H1 (cell line): ENCODE measurements at regions not wholly inside any gene's neighbourhood (a gene's known extent, or its start where the extent isn't known, plus 50 kb on each side); places are given as distances from the start of the nearest gene placed in this dataset.

ENCODE experiments used
- CTCF ChIA-PET: fragments of 300-600 bp; sonication (Branson Sonifier 250); formaldehyde crosslinking; loops from one replicate; lab custom pipeline; 2021; ENCODE audit not compliant: partially characterized antibody; lab: Charles Lee
- POLR2A ChIA-PET: fragments of 300-600 bp; sonication (Branson Sonifier 250); formaldehyde crosslinking; loops from one replicate; lab custom pipeline; 2021; ENCODE audit warnings: inconsistent platforms; ENCODE audit not compliant: partially characterized antibody; lab: Charles Lee
- DNase-seq, 2 experiments: peaks; one replicate each; pipeline versions ENCODE4 v3.0.0 to v3.0.0-alpha.2; 2010 to 2022; ENCODE audit warnings: low spot score in 2 of 2, low read depth in 1 of 2, mixed read lengths in 1 of 2
- FAIRE-seq: peaks from 2 replicates; lab custom pipeline; 2011; peaks lifted over from hg19 to GRCh38; lab: Jason Lieb, UNC
- H2AFZ ChIP-seq: 2 replicates; pipeline ENCODE4 v1.8.1; 2012; ENCODE audit warnings: low read length, inconsistent platforms
- H2AK5ac ChIP-seq: 2 replicates; pipeline ENCODE4 v1.6.1; 2013; ENCODE audit warnings: low read depth, low read length
- H2BK120ac ChIP-seq: replicated peaks from 2 replicates; pipeline ENCODE3; 2013; ENCODE audit warnings: low read depth, low read length, inconsistent platforms
- H2BK12ac ChIP-seq: 2 replicates; pipeline ENCODE4 v1.6.1; 2013; ENCODE audit warnings: low read depth, low read length
- H2BK15ac ChIP-seq: 2 replicates; pipeline ENCODE4 v1.6.1; 2013; ENCODE audit warnings: low read length
- H2BK20ac ChIP-seq: 2 replicates; pipeline ENCODE4 v1.6.1; 2013; ENCODE audit warnings: low read length
- H2BK5ac ChIP-seq: 2 replicates; pipeline ENCODE4 v1.6.1; 2013; ENCODE audit warnings: low read depth, low read length
- H3K14ac ChIP-seq: 2 replicates; pipeline ENCODE4 v1.6.1; 2013; ENCODE audit warnings: inconsistent platforms; ENCODE audit not compliant: insufficient read length
- H3K18ac ChIP-seq: 2 replicates; pipeline ENCODE4 v1.6.1; 2013; ENCODE audit warnings: low read length; ENCODE audit errors: extremely low read depth
- H3K23ac ChIP-seq: 2 replicates; pipeline ENCODE4 v1.6.1; 2013; ENCODE audit warnings: inconsistent platforms; ENCODE audit not compliant: insufficient read length
- H3K23me2 ChIP-seq: 2 replicates; pipeline ENCODE4 v1.6.1; 2013; ENCODE audit warnings: low read depth, low read length
- H3K27ac ChIP-seq: 2 replicates; pipeline ENCODE4 v1.6.1; 2011; ENCODE audit warnings: low read depth, low read length, inconsistent platforms
- H3K27me3 ChIP-seq, 4 experiments: replicated peaks in 1 of 4; 1 replicate in 1 of 4; 2 replicates in 3 of 4; pipeline versions ENCODE4 v1.6.1 to v1.8.1; 2011 to 2013; ENCODE audit warnings: low read length in 3 of 4, mild to moderate bottlenecking in 3 of 4, inconsistent platforms in 2 of 4, mixed read lengths in 2 of 4, moderate library complexity in 1 of 4; ENCODE audit not compliant: control insufficient read depth in 3 of 4, insufficient read depth in 3 of 4; ENCODE audit errors: extremely low read depth in 1 of 4
- H3K36me3 ChIP-seq, 4 experiments: 2 replicates each; pipeline versions ENCODE4 v1.6.1 to v1.8.1; 2011 to 2013; ENCODE audit warnings: mild to moderate bottlenecking in 4 of 4, low read length in 3 of 4, moderate library complexity in 2 of 4, control low read depth in 1 of 4, inconsistent platforms in 1 of 4; ENCODE audit not compliant: insufficient read depth in 4 of 4, control insufficient read depth in 2 of 4
- H3K4ac ChIP-seq: replicated peaks from 2 replicates; pipeline ENCODE3; 2013; ENCODE audit warnings: low read length, low read depth, mixed read lengths, inconsistent platforms; ENCODE audit not compliant: insufficient read length
- H3K4me1 ChIP-seq, 4 experiments: replicated peaks in 1 of 4; 1 replicate in 1 of 4; 2 replicates in 3 of 4; pipeline versions ENCODE4 v1.6.1 to v1.8.1; 2011 to 2013; ENCODE audit warnings: low read length in 3 of 4, inconsistent platforms in 2 of 4, mixed read lengths in 1 of 4; ENCODE audit not compliant: insufficient read depth in 4 of 4, control insufficient read depth in 3 of 4
- H3K4me2 ChIP-seq, 2 experiments: 2 replicates each; pipeline versions ENCODE4 v1.6.1 to v1.8.1; 2011 to 2013; ENCODE audit warnings: low read depth in 2 of 2, low read length in 2 of 2, control low read depth in 1 of 2, inconsistent platforms in 1 of 2, mild to moderate bottlenecking in 1 of 2; ENCODE audit not compliant: insufficient read depth in 1 of 2
- H3K4me3 ChIP-seq, 4 experiments: fragments of 200-600, 300-600 bp in 1 of 4; sonication (generic), shearing (Covaris generic), sonication (Bioruptor Twin) in 1 of 4; 2 replicates each; pipeline versions ENCODE4 v1.5.1 to v1.8.1; 2011 to 2016; ENCODE audit warnings: low read length in 4 of 4, low read depth in 3 of 4, control low read depth in 2 of 4, inconsistent platforms in 2 of 4, mild to moderate bottlenecking in 2 of 4, mixed read lengths in 1 of 4, moderate library complexity in 1 of 4; ENCODE audit not compliant: insufficient read depth in 2 of 4; ENCODE audit errors: extremely low read depth in 1 of 4
- H3K56ac ChIP-seq: replicated peaks from 2 replicates; pipeline ENCODE3; 2013; ENCODE audit warnings: low read depth, mild to moderate bottlenecking, mixed read lengths, low read length, inconsistent platforms; ENCODE audit not compliant: insufficient read length
- H3K79me1 ChIP-seq: 2 replicates; pipeline ENCODE4 v1.6.1; 2013; ENCODE audit warnings: low read depth, low read length, control low read depth
- H3K79me2 ChIP-seq, 2 experiments: 2 replicates each; pipeline versions ENCODE4 v1.6.1 to v1.8.1; 2012 to 2013; ENCODE audit warnings: low read length in 2 of 2, mild to moderate bottlenecking in 2 of 2, inconsistent platforms in 1 of 2; ENCODE audit not compliant: insufficient read depth in 2 of 2, control insufficient read depth in 1 of 2
- H3K9ac ChIP-seq, 4 experiments: replicated peaks in 1 of 4; 1 replicate in 1 of 4; 2 replicates in 3 of 4; pipeline versions ENCODE4 v1.6.1 to v1.8.1; 2011 to 2013; ENCODE audit warnings: low read depth in 3 of 4, low read length in 3 of 4, control low read depth in 2 of 4, mild to moderate bottlenecking in 2 of 4, moderate library complexity in 2 of 4, inconsistent platforms in 1 of 4; ENCODE audit errors: extremely low read depth in 1 of 4
- H3K9me3 ChIP-seq, 2 experiments: 2 replicates each; pipeline versions ENCODE4 v1.6.1 to v1.8.1; 2012 to 2013; ENCODE audit warnings: mild to moderate bottlenecking in 2 of 2, moderate library complexity in 2 of 2, control low read depth in 1 of 2, inconsistent platforms in 1 of 2, low read depth in 1 of 2, low read length in 1 of 2, mixed read lengths in 1 of 2; ENCODE audit not compliant: insufficient read depth in 2 of 2
- H4K20me1 ChIP-seq, 2 experiments: replicated peaks in 1 of 2; 2 replicates each; pipeline versions ENCODE3 to v1.8.1; 2011 to 2013; ENCODE audit warnings: inconsistent platforms in 2 of 2, low read length in 2 of 2, mild to moderate bottlenecking in 1 of 2; ENCODE audit not compliant: insufficient read depth in 2 of 2, control insufficient read depth in 1 of 2
- H4K5ac ChIP-seq: 2 replicates; pipeline ENCODE4 v1.6.1; 2013; ENCODE audit warnings: low read length, low read depth, mixed read lengths, inconsistent platforms; ENCODE audit not compliant: insufficient read length
- H4K8ac ChIP-seq: 2 replicates; pipeline ENCODE4 v1.8.0; 2013; ENCODE audit warnings: mild to moderate bottlenecking, moderate library complexity, low read length, inconsistent platforms; ENCODE audit not compliant: insufficient read depth; ENCODE audit errors: extremely low read depth
- H4K91ac ChIP-seq: replicated peaks from 2 replicates; pipeline ENCODE3; 2013; ENCODE audit warnings: low read length, mixed read lengths, inconsistent platforms; ENCODE audit not compliant: insufficient read length
- CBX8 ChIP-seq: fragments of 300-800, 300-1000 bp; sonication (generic); IDR thresholded peaks from 2 replicates; pipeline ENCODE4 v1.7.1; 2016; ENCODE audit warnings: low read depth, low read length, borderline replicate concordance
- E2F6 ChIP-seq: IDR thresholded peaks from 2 replicates; pipeline ENCODE4 v1.6.1; 2012; ENCODE audit warnings: inconsistent platforms
- JUND ChIP-seq: IDR thresholded peaks from 2 replicates; pipeline ENCODE4 v1.6.1; 2011; ENCODE audit warnings: mild to moderate bottlenecking, improper control_type of control experiment, low read length
- NANOG ChIP-seq: IDR thresholded peaks from 2 replicates; pipeline ENCODE4 v1.6.1; 2011; ENCODE audit warnings: low read length, low read depth, mild to moderate bottlenecking, inconsistent platforms; ENCODE audit not compliant: insufficient read depth, poor library complexity, severe bottlenecking
- PHF8 ChIP-seq: fragments of 200-600 bp; sonication (generic); conservative IDR thresholded peaks from 2 replicates; pipeline ENCODE4 v1.7.1; 2012; ENCODE audit warnings: low read depth, mild to moderate bottlenecking, inconsistent platforms, low read length, moderate library complexity
- RAD21 ChIP-seq, 2 experiments: IDR thresholded peaks in 1 of 2; conservative IDR thresholded peaks in 1 of 2; 2 replicates each; pipeline ENCODE4 v1.6.1; 2011; ENCODE audit warnings: low read depth in 2 of 2, low read length in 2 of 2, improper control_type of control experiment in 1 of 2, inconsistent platforms in 1 of 2, mild to moderate bottlenecking in 1 of 2, moderate library complexity in 1 of 2
- SIRT6 ChIP-seq: IDR thresholded peaks from one replicate; pipeline ENCODE4 v1.7.1; 2012; ENCODE audit warnings: low read length, inconsistent platforms
- SUZ12 ChIP-seq: fragments of 200-600 bp; sonication (generic); IDR thresholded peaks from 2 replicates; pipeline ENCODE4 v1.6.1; 2012; ENCODE audit warnings: mild to moderate bottlenecking, inconsistent platforms, low read length, moderate library complexity, mixed read lengths
- TCF12 ChIP-seq: IDR thresholded peaks from 2 replicates; pipeline ENCODE4 v1.6.1; 2011; ENCODE audit warnings: low read depth, mild to moderate bottlenecking, low read length
- TEAD4 ChIP-seq: IDR thresholded peaks from 2 replicates; pipeline ENCODE4 v1.6.1; 2012; ENCODE audit warnings: low read depth, low read length, inconsistent platforms, mixed read lengths
- WGBS, 2 experiments: shearing (Covaris generic) in 1 of 2; methylation state at CpG; one replicate each; pipeline versions ENCODE4 v1.1.6 to v1.1.7; 2013 to 2015; ENCODE audit warnings: low lambda C conversion rate in 2 of 2, mixed read lengths in 2 of 2, inconsistent platforms in 1 of 2, low coverage in 1 of 2, missing lambda C conversion rate in 1 of 2; ENCODE audit not compliant: insufficient replicate concordance in 2 of 2, insufficient coverage in 1 of 2, insufficient read length in 1 of 2; ENCODE audit errors: extremely low coverage in 1 of 2, missing lambda C conversion rate in 1 of 2; 5-methylcytosine and 5-hydroxymethylcytosine counted together
- TF ChIP-seq, protein P1 (sequence below): IDR thresholded peaks from 2 replicates; pipeline ENCODE4 v1.6.1; 2012; ENCODE audit warnings: inconsistent platforms

DNA sequence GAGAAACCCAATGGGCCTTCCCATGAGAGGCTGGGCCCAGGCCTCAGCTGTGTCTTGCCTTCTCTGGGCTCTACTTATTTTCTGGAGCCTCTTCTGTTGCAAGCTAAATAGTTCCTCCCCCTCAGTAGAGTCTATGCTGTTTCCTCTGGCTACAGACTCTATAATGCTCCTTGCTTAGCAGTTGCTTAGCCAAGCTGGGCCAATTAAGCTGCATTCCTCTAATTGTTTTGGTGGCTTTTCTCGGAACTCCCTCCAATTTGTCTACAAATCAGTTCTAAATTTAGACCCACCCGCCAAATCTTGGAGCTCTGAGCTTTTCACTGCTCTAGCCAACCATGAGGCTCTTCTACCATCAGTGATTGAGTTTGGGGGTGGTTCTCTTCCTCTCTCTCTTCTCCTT, 302.7 kb upstream of the ASIC2 start:
- H2AFZ ChIP-seq = no peak overlapping the region
- H3K4me3 ChIP-seq = no peak overlapping the region
- CTCF ChIA-PET = interaction anchor here (0.8 to 4.4 kb wide), 4 partner anchors 9 to 75 kb away, joined by 3 to 17 read pairs (median 3); no protein-coding TSS in a partner anchor
- 0 out of 2 replicates have a peak, but pooled peaks cover 2% of the 10 kb centered on the region for H3K79me1 ChIP-seq
- H3K9me3 ChIP-seq = no peaks in the 10 kb centered on the region
- WGBS, 2 experiments = 91% methylated on average over 2 of the region's 2 CpGs; no CpG with 5 or more reads in 1 of the 2 experiments
- no peak overlapping the region for H3K4ac ChIP-seq
- H3K23me2 ChIP-seq = no peaks in the 10 kb centered on the region
- H3K18ac ChIP-seq = no peak overlapping the region
- no peak overlapping the region for H4K91ac ChIP-seq
- no peaks in the 10 kb centered on the region for H3K79me2 ChIP-seq
- H3K14ac ChIP-seq = no peak overlapping the region
- no peak overlapping the region for H2BK15ac ChIP-seq
- H3K4me2 ChIP-seq = no peak overlapping the region
- TF ChIP-seq PHF8 = no peak
- no peak for TF ChIP-seq TEAD4
- TF ChIP-seq, protein P1, sequence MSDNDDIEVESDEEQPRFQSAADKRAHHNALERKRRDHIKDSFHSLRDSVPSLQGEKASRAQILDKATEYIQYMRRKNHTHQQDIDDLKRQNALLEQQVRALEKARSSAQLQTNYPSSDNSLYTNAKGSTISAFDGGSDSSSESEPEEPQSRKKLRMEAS = no peak
- TF ChIP-seq E2F6 = no peak
- TF ChIP-seq SUZ12 = no peak
- TF ChIP-seq CBX8 = no peak
- TF ChIP-seq SIRT6 = no peak
- no peak for TF ChIP-seq NANOG
- no peak for TF ChIP-seq JUND
- no peak for TF ChIP-seq TCF12
- no peak for TF ChIP-seq RAD21 (IDR thresholded peaks at IDR 0.05 in 1 of 2, conservative IDR thresholded peaks at IDR 0.05 in 1 of 2; ENCODE audit: low read depth in 2 of 2, low read length in 2 of 2)
- TF ChIP-seq, all 59 proteins: peak for 0
- no peak overlapping the region for H4K8ac ChIP-seq
- no peak overlapping the region for H3K9ac ChIP-seq
- no peak overlapping the region for H4K5ac ChIP-seq
- H2BK5ac ChIP-seq = no peak overlapping the region
- H3K23ac ChIP-seq = no peak overlapping the region
- H3K36me3 ChIP-seq = no peaks in the 10 kb centered on the region
- H2BK20ac ChIP-seq = no peak overlapping the region
- DNase-seq (no peak), FAIRE-seq (no peak)
- H4K20me1 ChIP-seq = no peaks in the 10 kb centered on the region
- no peak overlapping the region for H2BK12ac ChIP-seq
- no peaks in the 10 kb centered on the region for H3K27me3 ChIP-seq
- no peak overlapping the region for H3K27ac ChIP-seq
- POLR2A ChIA-PET = no interaction called here
- peaks cover 0 to 6% (median 0%) of the 10 kb centered on the region in 4 experiments; a peak in 1 of 7 replicates for H3K4me1 ChIP-seq
- H3K56ac ChIP-seq = no peak overlapping the region
- no peak overlapping the region for H2AK5ac ChIP-seq
- H2BK120ac ChIP-seq = no peak overlapping the region
